ENCODE measurements at regions not wholly inside any gene's neighbourhood (a gene's known extent, or its start where the extent isn't known, plus 50 kb on each side); places are given as distances from the start of the nearest gene placed in this dataset.

DNA sequence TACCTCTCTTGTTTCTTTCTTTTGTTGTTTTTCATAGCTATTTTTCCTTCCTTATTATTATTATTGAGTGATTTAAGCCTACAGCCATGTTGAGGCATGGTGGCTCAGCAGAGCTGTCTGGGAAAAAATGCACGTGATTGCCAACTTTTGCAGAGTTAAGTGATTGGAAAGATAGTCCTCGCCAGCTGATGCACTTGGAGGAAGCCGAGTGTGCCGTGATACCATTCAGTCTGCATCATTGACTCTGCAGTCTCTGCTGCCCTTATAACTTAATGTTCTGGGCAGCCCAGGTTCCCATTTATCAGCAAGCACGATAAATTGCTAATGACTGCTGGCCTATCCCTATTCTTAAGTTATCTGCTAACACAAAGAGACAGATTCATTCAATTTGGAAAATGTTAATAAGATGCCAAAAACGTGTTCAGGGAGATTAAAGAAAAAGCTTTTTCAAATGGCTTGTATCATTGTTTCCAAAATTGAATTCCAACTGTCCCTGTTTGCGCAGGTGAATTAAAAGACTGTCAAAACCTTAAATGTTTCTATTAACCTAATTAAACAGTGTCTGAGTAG lies 232.9 kb upstream of the NPY start:
- Histone ChIP-seq H3K27me3 (no peaks in the 10 kb centered on the region), H3K4me1 (no peaks in the 10 kb centered on the region), H3K27ac (no peak overlapping the region), H3K9me3 (no peaks in the 10 kb centered on the region), H3K36me3 (no peaks in the 10 kb centered on the region), H3K4me3 (replicated peaks in 1 of 3) (no peak overlapping the region)
- no peak for TF ChIP-seq POLR2A (IDR thresholded peaks at IDR 0.05)
- TF ChIP-seq, protein P1, sequence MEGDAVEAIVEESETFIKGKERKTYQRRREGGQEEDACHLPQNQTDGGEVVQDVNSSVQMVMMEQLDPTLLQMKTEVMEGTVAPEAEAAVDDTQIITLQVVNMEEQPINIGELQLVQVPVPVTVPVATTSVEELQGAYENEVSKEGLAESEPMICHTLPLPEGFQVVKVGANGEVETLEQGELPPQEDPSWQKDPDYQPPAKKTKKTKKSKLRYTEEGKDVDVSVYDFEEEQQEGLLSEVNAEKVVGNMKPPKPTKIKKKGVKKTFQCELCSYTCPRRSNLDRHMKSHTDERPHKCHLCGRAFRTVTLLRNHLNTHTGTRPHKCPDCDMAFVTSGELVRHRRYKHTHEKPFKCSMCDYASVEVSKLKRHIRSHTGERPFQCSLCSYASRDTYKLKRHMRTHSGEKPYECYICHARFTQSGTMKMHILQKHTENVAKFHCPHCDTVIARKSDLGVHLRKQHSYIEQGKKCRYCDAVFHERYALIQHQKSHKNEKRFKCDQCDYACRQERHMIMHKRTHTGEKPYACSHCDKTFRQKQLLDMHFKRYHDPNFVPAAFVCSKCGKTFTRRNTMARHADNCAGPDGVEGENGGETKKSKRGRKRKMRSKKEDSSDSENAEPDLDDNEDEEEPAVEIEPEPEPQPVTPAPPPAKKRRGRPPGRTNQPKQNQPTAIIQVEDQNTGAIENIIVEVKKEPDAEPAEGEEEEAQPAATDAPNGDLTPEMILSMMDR (IDR thresholded peaks at IDR 0.05) = no peak
- DNase-seq = no peak
- intact Hi-C loops (cut with DNase I) = no loop called here
- 70 to 72% methylated on average over 7 of the region's 7 CpGs for WGBS, 2 donors

DNA sequence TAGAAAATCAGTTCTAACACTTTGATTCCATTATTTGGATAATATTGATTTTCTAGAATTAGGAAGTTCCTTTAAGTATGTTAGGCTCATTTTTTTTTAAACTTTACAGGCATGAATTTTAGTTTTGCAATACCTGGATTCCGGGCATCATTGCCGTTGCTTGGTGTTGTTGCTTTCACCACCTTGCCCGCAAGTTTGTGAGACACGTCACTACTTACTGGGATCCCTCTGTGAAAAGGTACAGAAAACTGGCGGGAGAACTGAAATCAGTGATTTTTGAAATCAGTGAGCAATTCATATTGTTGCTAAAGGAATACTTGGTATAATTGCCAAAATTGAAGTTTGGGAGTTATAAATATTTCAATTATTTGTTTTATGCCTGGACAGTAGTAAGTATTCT lies 232.3 kb upstream of the NPY start:
- intact Hi-C loops (cut with DNase I) = no loop called here
- H3K4me1 ChIP-seq = no peaks in the 10 kb centered on the region
- H3K27ac ChIP-seq = no peak overlapping the region
- H3K9me3 ChIP-seq = no peaks in the 10 kb centered on the region
- WGBS, 2 donors = 94 to 96% methylated on average over 5 of the region's 5 CpGs
- no peaks in the 10 kb centered on the region for H3K36me3 ChIP-seq
- no peak for DNase-seq
- H3K27me3 ChIP-seq = no peaks in the 10 kb centered on the region
- no peak overlapping the region for H3K4me3 ChIP-seq (replicated peaks in 1 of 3)
- TF ChIP-seq, protein P1 (IDR thresholded peaks at IDR 0.05) = no peak
- TF ChIP-seq POLR2A (IDR thresholded peaks at IDR 0.05) = no peak

DNA sequence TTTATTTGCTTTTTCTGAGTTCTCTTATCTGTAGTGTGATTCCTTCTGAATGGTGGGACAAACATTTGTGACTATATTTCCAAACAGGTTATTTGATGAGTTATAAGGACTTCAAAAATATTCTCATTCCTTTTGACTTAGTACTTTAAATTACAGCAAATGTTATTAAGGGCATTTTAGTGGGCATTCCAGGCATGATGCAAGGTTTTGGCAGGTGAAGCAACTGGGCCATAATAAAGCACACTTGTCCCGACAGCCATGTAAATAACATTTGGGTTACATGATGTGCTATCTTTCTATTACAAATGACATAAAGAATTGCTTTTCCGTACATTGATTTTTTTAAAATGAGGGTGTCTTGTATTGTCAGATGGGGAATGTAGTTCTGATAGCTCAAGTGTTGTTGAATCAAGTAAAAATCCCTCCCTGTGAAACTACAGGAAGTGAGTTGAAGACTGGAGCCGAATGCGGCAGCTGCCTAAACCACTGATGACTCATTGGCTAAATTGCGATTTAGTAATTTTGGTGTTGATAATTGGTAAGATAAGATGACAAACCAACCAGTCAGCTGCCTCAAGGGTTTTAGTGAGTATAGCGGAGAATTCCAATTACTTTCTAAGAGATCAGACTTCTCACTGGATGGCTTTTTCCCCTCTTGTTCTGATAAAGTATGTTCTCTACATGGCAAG lies 231.3 kb upstream of the NPY start:
- Histone ChIP-seq H3K9me3 (no peaks in the 10 kb centered on the region), H3K27ac (no peak overlapping the region), H3K4me1 (no peaks in the 10 kb centered on the region), H3K4me3 (replicated peaks in 1 of 3) (no peak overlapping the region), H3K36me3 (no peaks in the 10 kb centered on the region), H3K27me3 (no peaks in the 10 kb centered on the region)
- DNase-seq = no peak
- WGBS, 2 donors = 81 to 84% methylated on average over 6 of the region's 6 CpGs
- intact Hi-C loops (cut with DNase I) = no loop called here
- TF ChIP-seq, protein P1 (IDR thresholded peaks at IDR 0.05) = no peak
- no peak for TF ChIP-seq POLR2A (IDR thresholded peaks at IDR 0.05)

DNA sequence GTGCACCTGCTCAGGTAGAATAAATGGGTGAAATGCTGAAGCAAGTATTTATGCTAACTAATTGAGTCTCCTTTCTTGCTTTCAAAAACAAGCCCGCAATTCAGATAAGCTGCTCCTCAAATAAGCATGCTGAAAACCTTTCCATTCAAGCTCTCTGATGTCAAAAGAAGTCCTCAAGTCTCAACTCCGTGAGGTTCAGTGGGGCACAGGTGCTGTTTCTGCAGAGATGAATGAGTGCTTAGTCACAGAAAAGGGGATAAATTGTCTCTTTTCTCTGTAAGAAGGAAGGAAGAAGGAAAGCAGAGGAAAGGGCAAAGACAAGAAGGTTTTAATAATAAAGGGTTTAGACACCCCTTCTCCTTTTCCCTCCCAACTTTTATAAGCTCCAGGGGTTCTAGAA lies 229.8 kb upstream of the NPY start:
- H3K9me3 ChIP-seq = no peaks in the 10 kb centered on the region
- no peaks in the 10 kb centered on the region for H3K4me1 ChIP-seq
- intact Hi-C loops (cut with DNase I) = no loop called here
- no peak for TF ChIP-seq POLR2A (IDR thresholded peaks at IDR 0.05)
- TF ChIP-seq, protein P1 (IDR thresholded peaks at IDR 0.05) = no peak
- H3K4me3 ChIP-seq (replicated peaks in 1 of 3) = no peak overlapping the region
- DNase-seq = no peak
- WGBS, 2 donors = 20 to 33% methylated on average over 2 of the region's 2 CpGs
- no peaks in the 10 kb centered on the region for H3K36me3 ChIP-seq
- no peak overlapping the region for H3K27ac ChIP-seq
- no peaks in the 10 kb centered on the region for H3K27me3 ChIP-seq

DNA sequence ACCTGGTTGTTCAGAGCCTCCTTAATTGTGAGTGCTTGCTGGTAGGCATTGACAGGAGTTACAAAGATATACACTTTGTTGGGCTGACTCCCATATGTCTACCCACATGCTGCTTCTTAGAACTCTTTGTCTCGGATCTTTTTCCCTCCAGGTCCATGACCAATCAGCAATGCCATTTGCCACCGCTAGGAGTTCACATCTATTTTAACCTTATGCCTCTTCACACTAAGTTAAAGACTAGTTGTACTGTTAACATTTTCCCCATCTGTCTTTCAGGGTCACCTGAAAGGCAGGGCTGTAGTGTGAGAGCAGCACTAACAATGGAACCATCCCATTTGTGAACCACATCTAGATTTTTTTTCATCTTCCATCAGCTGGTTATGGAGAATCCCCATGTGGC lies 226.7 kb upstream of the NPY start:
- Histone ChIP-seq H3K9me3 (no peaks in the 10 kb centered on the region), H3K4me1 (no peaks in the 10 kb centered on the region), H3K36me3 (no peaks in the 10 kb centered on the region), H3K4me3 (replicated peaks in 1 of 3) (no peak overlapping the region), H3K27ac (no peak overlapping the region), H3K27me3 (no peaks in the 10 kb centered on the region)
- WGBS, 2 donors = 72 to 85% methylated on average over 2 of the region's 2 CpGs
- TF ChIP-seq, protein P1 (IDR thresholded peaks at IDR 0.05) = no peak
- no peak for TF ChIP-seq POLR2A (IDR thresholded peaks at IDR 0.05)
- no peak for DNase-seq
- intact Hi-C loops (cut with DNase I) = no loop called here
